22Rv1 (cell line): ENCODE measurements at regions not wholly inside any gene's neighbourhood (a gene's known extent, or its start where the extent isn't known, plus 50 kb on each side); places are given as distances from the start of the nearest gene placed in this dataset.

ENCODE experiments used
- CTCF ChIP-seq: fragments of 450-650 bp; IDR thresholded peaks from 2 replicates; pipeline ENCODE4 v1.5.1; 2017; ENCODE audit warnings: mild to moderate bottlenecking
- ZFX ChIP-seq: fragments of 450-650 bp; IDR thresholded peaks from 2 replicates; pipeline ENCODE4 v1.6.1; 2017; ENCODE audit warnings: antibody characterized with exemption, borderline replicate concordance

- TF ChIP-seq CTCF, result no peak
- TF ChIP-seq ZFX, result no peak
Measured at GRCh38 chr2:59933948-59934347, 619.5 kb downstream of the BCL11A start.
